ENCODE measurements at regions not wholly inside any gene's neighbourhood (a gene's known extent, or its start where the extent isn't known, plus 50 kb on each side); places are given as distances from the start of the nearest gene placed in this dataset.

- no peak for TF ChIP-seq NANOG (IDR thresholded peaks at IDR 0.05; ENCODE audit: borderline replicate concordance)
- TF ChIP-seq ZNF114 (CRISPR knock-in tag; IDR thresholded peaks at IDR 0.05) = no peak
- no peak for TF ChIP-seq CTCF (conservative IDR thresholded peaks at IDR 0.05; ENCODE audit: low read depth in 2 of 2)
- TF ChIP-seq POLR2AphosphoS5 (IDR thresholded peaks at IDR 0.05; ENCODE audit: low read depth) = no peak
- no peak for TF ChIP-seq REST (IDR thresholded peaks at IDR 0.05; ENCODE audit: unreplicated experiment)
These were observed 582.2 kb downstream of the FGF9 start (continued) for GRCh38 chr13:22253107-22253506.

GRCh38 chr13:22256111-22256639 lies 585.3 kb downstream of the FGF9 start:
- Mint-ChIP-seq H3K9me3 (no peaks in the 10 kb centered on the region), H3K36me3 (ENCODE audit: low read depth) (no peaks in the 10 kb centered on the region), H3K27me3 (ENCODE audit: insufficient read depth, low read depth, poor library complexity) (peaks cover 4% of the 10 kb centered on the region), H3K4me1 (no peaks in the 10 kb centered on the region), H3K27ac (no peak overlapping the region), H3K4me3 (no peak overlapping the region)
- no peak for DNase-seq (ENCODE audit: low spot score)
- no peaks in the 10 kb centered on the region for H3K4me1 ChIP-seq (ENCODE audit: insufficient read depth)
- no peak overlapping the region for H3K27ac ChIP-seq (ENCODE audit: low read depth)
- H3K4me3 ChIP-seq = no peak overlapping the region
- H3F3A ChIP-seq (replicated peaks; ENCODE audit: low read depth) = no peaks in the 10 kb centered on the region
- no peaks in the 10 kb centered on the region for H4K20me1 ChIP-seq (replicated peaks; ENCODE audit: insufficient read depth)
- TF ChIP-seq REST (IDR thresholded peaks at IDR 0.05; ENCODE audit: unreplicated experiment) = no peak
- TF ChIP-seq ETS1 (IDR thresholded peaks at IDR 0.05) = no peak
- TF ChIP-seq EZH2 (IDR thresholded peaks at IDR 0.05; ENCODE audit: low read depth, unreplicated experiment) = no peak
- no peak for TF ChIP-seq ZNF331 (CRISPR knock-in tag; IDR thresholded peaks at IDR 0.05; ENCODE audit: low read depth)
- TF ChIP-seq CTCF (conservative IDR thresholded peaks at IDR 0.05; ENCODE audit: low read depth in 2 of 2) = peak; percentile 34 to 52
- no peaks in the 10 kb centered on the region for H3K36me3 ChIP-seq (ENCODE audit: insufficient read depth)
- H3K27me3 ChIP-seq (ENCODE audit: insufficient read depth) = no peaks in the 10 kb centered on the region
- H3K9me2 ChIP-seq (ENCODE audit: insufficient read depth) = no peaks in the 10 kb centered on the region
- no peak overlapping the region for H3K4me2 ChIP-seq
- no peak for ATAC-seq
- H2AFZ ChIP-seq = no peak overlapping the region
- no peaks in the 10 kb centered on the region; the same call in 1 of the 2 replicates for H3K79me2 ChIP-seq (replicated peaks; ENCODE audit: insufficient read depth)

All from GM23338 (cell line).